ENCODE measurements at regions not wholly inside any gene's neighbourhood (a gene's known extent, or its start where the extent isn't known, plus 50 kb on each side); places are given as distances from the start of the nearest gene placed in this dataset.

GRCh38 chr21:25304611-25305010, 302.7 kb downstream of the MRPL39 start:
- H3K9me3 ChIP-seq (replicated peaks; ENCODE audit: control insufficient read depth, insufficient read depth, low read length) = no peaks in the 10 kb centered on the region
- no peaks in the 10 kb centered on the region for H3K9me1 ChIP-seq (replicated peaks; ENCODE audit: control insufficient read depth, extremely low read depth, insufficient read depth, low read length)
- dilution Hi-C loops (cut with MboI; ENCODE audit: extremely low pct_ligation_motif_present, low sequenced_read_pairs) = no loop called here
- H3K27me3 ChIP-seq (ENCODE audit: control insufficient read depth in 2 of 2, insufficient read depth in 2 of 2, low read length in 2 of 2) = no peaks in the 10 kb centered on the region
- H3K4me1 ChIP-seq (ENCODE audit: control insufficient read depth, extremely low read depth, insufficient read depth, low read length) = no peaks in the 10 kb centered on the region
- H3K4me2 ChIP-seq (ENCODE audit: insufficient read depth, low read length) = no peak overlapping the region
- no peaks in the 10 kb centered on the region for H3K36me3 ChIP-seq (ENCODE audit: control insufficient read depth in 2 of 2, extremely low read depth in 1 of 2, insufficient read depth in 2 of 2, low read length in 2 of 2)
- POLR2A ChIA-PET = no interaction called here
- DNase-seq (ENCODE audit: low read depth, low spot score) (no peak), FAIRE-seq (no peak)
- CTCF ChIA-PET = no interaction called here
- TF ChIP-seq FOS (IDR thresholded peaks at IDR 0.05; ENCODE audit: borderline replicate concordance, insufficient read depth, low read length) (no peak), JUN (IDR thresholded peaks at IDR 0.05; ENCODE audit: borderline replicate concordance, insufficient read depth, insufficient read length, low read depth) (no peak), MYC (IDR thresholded peaks at IDR 0.05; ENCODE audit: low read depth, low read length) (no peak), GATA2 (IDR thresholded peaks at IDR 0.05; ENCODE audit: insufficient read depth, insufficient read length, low read depth, low read length) (no peak), MAX (IDR thresholded peaks at IDR 0.05; ENCODE audit: insufficient read depth, insufficient read length) (no peak), CTCF (IDR thresholded peaks at IDR 0.05; ENCODE audit: extremely low read depth in 1 of 2, insufficient read depth in 1 of 2, low read depth in 1 of 2, low read length in 2 of 2) (no peak), POLR2AphosphoS5 (IDR thresholded peaks at IDR 0.05; ENCODE audit: insufficient read depth, low read depth, low read length) (no peak), POLR2A (IDR thresholded peaks at IDR 0.05; ENCODE audit: low read depth, low read length) (no peak), EZH2 (IDR thresholded peaks at IDR 0.05; ENCODE audit: borderline replicate concordance, low read depth, low read length, severe bottlenecking) (no peak)
- no peak overlapping the region for H3K9ac ChIP-seq (replicated peaks; ENCODE audit: extremely low read depth, insufficient read depth, low read length)
- H2AFZ ChIP-seq (ENCODE audit: low read depth, low read length) = no peak overlapping the region
- no TSS peak for BruUV-seq (replicated peaks)
- no peak overlapping the region for H3K27ac ChIP-seq (ENCODE audit: insufficient read depth, low read depth, low read length)
- no peaks in the 10 kb centered on the region for H3K79me2 ChIP-seq (ENCODE audit: control insufficient read depth, insufficient read depth, low read length)
- H3K4me3 ChIP-seq (replicated peaks in 1 of 3; ENCODE audit: insufficient read depth in 1 of 3, low read depth in 1 of 3, low read length in 3 of 3) = no peak overlapping the region
- H4K20me1 ChIP-seq (replicated peaks; ENCODE audit: control insufficient read depth, extremely low read depth, insufficient read depth, low read length) = no peaks in the 10 kb centered on the region
- intact Hi-C loops (cut with micrococcal nuclease) = no loop called here

All from endothelial cell of umbilical vein (primary cell).